HCT116 (cell line): ENCODE measurements at regions not wholly inside any gene's neighbourhood (a gene's known extent, or its start where the extent isn't known, plus 50 kb on each side); places are given as distances from the start of the nearest gene placed in this dataset.

Experiments
- ATAC-seq: fragments of 200-7000 bp; cut with Tn5 transposase; 2 replicates; pipeline ENCODE4 v1.9.1; 2020; ENCODE audit warnings: mild to moderate bottlenecking, moderate library complexity
- BruUV-seq: library from RNA; stranded (reverse); fragments of 400-500 nt; replicated peaks from 2 replicates; lab custom pipeline; 2021; lab: Mats Ljungman, UMichigan
- CTCF ChIA-PET: fragments of 300-600 bp; sonication (Branson Sonifier 250); formaldehyde crosslinking; loops from one replicate; lab custom pipeline; 2021; ENCODE audit warnings: antibody characterized with exemption; lab: Charles Lee
- POLR2A ChIA-PET: fragments of 300-600, 350-600 bp; sonication (Branson Sonifier 250); formaldehyde crosslinking; loops from one replicate; lab custom pipeline; 2021; ENCODE audit warnings: antibody characterized with exemption; lab: Charles Lee
- RAD21 ChIA-PET, 2 experiments: fragments of 300-600 bp; sonication (Branson Sonifier 250); formaldehyde crosslinking; loops; one replicate each; lab custom pipeline; 2023; ENCODE audit warnings: low total read pairs in 2 of 2; ENCODE audit not compliant: uncharacterized antibody in 2 of 2, unreplicated experiment in 2 of 2, low non-redundant PET in 1 of 2; lab: Charles Lee
- DNase-seq: peaks from one replicate; pipeline ENCODE4 v3.0.0-alpha.2; 2010; ENCODE audit warnings: low read depth, low spot score
- H2AFZ ChIP-seq: fragments of 200-600 bp; shearing (Covaris generic), sonication (generic); 2 replicates; pipeline ENCODE4 v1.6.1; 2017; ENCODE audit warnings: low read depth, mixed run types, mixed read lengths, antibody characterized with exemption, low read length; ENCODE audit not compliant: poor library complexity, severe bottlenecking
- H3K27ac ChIP-seq: 2 replicates; pipeline ENCODE4 v1.5.1; 2012; ENCODE audit warnings: low read depth, low read length
- H3K27me3 ChIP-seq: fragments of 200-600 bp; sonication (generic); 2 replicates; pipeline ENCODE4 v1.6.1; 2016; ENCODE audit warnings: mixed run types, low read length, mixed read lengths; ENCODE audit not compliant: insufficient read depth
- H3K36me3 ChIP-seq, 2 experiments: fragments of 200-500 bp in 1 of 2; fragments of 200-600 bp in 1 of 2; sonication (Bioruptor generic) in 1 of 2; sonication (generic) in 1 of 2; 2 replicates each; pipeline versions ENCODE4 v1.5.1 to v1.6.1; 2014 to 2016; ENCODE audit warnings: low read length in 2 of 2, inconsistent platforms in 1 of 2, mixed read lengths in 1 of 2, mixed run types in 1 of 2; ENCODE audit not compliant: insufficient read depth in 2 of 2, control insufficient read depth in 1 of 2
- H3K4me1 ChIP-seq, 2 experiments: fragments of 200-600 bp in 1 of 2; sonication (generic) in 1 of 2; 2 replicates each; pipeline versions ENCODE4 v1.5.1 to v1.6.1; 2012 to 2017; ENCODE audit warnings: low read length in 2 of 2, inconsistent platforms in 1 of 2, mild to moderate bottlenecking in 1 of 2, mixed read lengths in 1 of 2, mixed run types in 1 of 2, moderate library complexity in 1 of 2; ENCODE audit not compliant: insufficient read depth in 2 of 2, control insufficient read depth in 1 of 2
- H3K4me2 ChIP-seq: fragments of 200-600 bp; sonication (generic); 2 replicates; pipeline ENCODE4 v1.6.1; 2017; ENCODE audit warnings: mixed run types, low read length, mixed read lengths
- H3K4me3 ChIP-seq, 2 experiments: fragments of 200-600 bp in 1 of 2; sonication (generic) in 1 of 2; replicated peaks in 1 of 2; 2 replicates each; pipeline ENCODE4 v1.5.1; 2011 to 2016; ENCODE audit warnings: low read length in 2 of 2, control low read depth in 1 of 2, low read depth in 1 of 2, mild to moderate bottlenecking in 1 of 2, mixed read lengths in 1 of 2, mixed run types in 1 of 2
- H3K79me2 ChIP-seq: fragments of 200-600 bp; sonication (generic); 2 replicates; pipeline ENCODE4 v1.6.1; 2017; ENCODE audit warnings: mild to moderate bottlenecking, mixed run types, low read length, moderate library complexity, mixed read lengths; ENCODE audit not compliant: insufficient read depth
- H3K9ac ChIP-seq: fragments of 200-600 bp; sonication (generic); 2 replicates; pipeline ENCODE4 v1.6.1; 2016; ENCODE audit warnings: low read length, mixed read lengths
- H3K9me2 ChIP-seq: fragments of 200-600 bp; sonication (generic), shearing (Covaris generic); 2 replicates; pipeline ENCODE4 v1.6.1; 2017; ENCODE audit warnings: mixed run types, mild to moderate bottlenecking, moderate library complexity; ENCODE audit not compliant: insufficient read depth
- H3K9me3 ChIP-seq, 2 experiments: fragments of 200-500 bp in 1 of 2; fragments of 200-600 bp in 1 of 2; sonication (Bioruptor generic) in 1 of 2; sonication (generic) in 1 of 2; 2 replicates each; pipeline ENCODE4 v1.6.1; 2014 to 2017; ENCODE audit warnings: low read length in 2 of 2, mixed read lengths in 2 of 2, inconsistent platforms in 1 of 2, low read depth in 1 of 2, mild to moderate bottlenecking in 1 of 2, mixed run types in 1 of 2, moderate library complexity in 1 of 2; ENCODE audit not compliant: control insufficient read depth in 1 of 2, insufficient read depth in 1 of 2
- H4K20me1 ChIP-seq: fragments of 200-600 bp; sonication (generic), shearing (Covaris generic); 2 replicates; pipeline ENCODE4 v1.6.1; 2017; ENCODE audit warnings: mixed run types, mild to moderate bottlenecking, moderate library complexity; ENCODE audit not compliant: insufficient read depth
- ATF3 ChIP-seq: IDR thresholded peaks from 2 replicates; pipeline ENCODE4 v1.6.1; 2012
- CBX3 ChIP-seq: IDR thresholded peaks from 2 replicates; pipeline ENCODE4 v1.6.1; 2012; ENCODE audit warnings: low read depth
- ELF1 ChIP-seq: IDR thresholded peaks from 2 replicates; pipeline ENCODE4 v1.6.1; 2012; ENCODE audit warnings: low read depth, borderline replicate concordance
- EZH2phosphoT487 ChIP-seq: fragments of 200-600 bp; IDR thresholded peaks from 2 replicates; pipeline ENCODE4 v1.6.1; 2018; ENCODE audit warnings: antibody characterized with exemption, borderline replicate concordance
- FOSL1 ChIP-seq: IDR thresholded peaks from 2 replicates; pipeline ENCODE4 v1.6.1; 2012; ENCODE audit warnings: low read depth
- JUND ChIP-seq: IDR thresholded peaks from 2 replicates; pipeline ENCODE4 v1.6.1; 2012
- POLR2AphosphoS5 ChIP-seq: IDR thresholded peaks from 2 replicates; pipeline ENCODE4 v1.6.1; 2011; ENCODE audit warnings: mild to moderate bottlenecking, low read depth, low read length, moderate library complexity
- SIN3A ChIP-seq: IDR thresholded peaks from 2 replicates; pipeline ENCODE4 v1.6.1; 2012; ENCODE audit warnings: low read depth
- TCF7L2 ChIP-seq: IDR thresholded peaks from 2 replicates; pipeline ENCODE4 v1.7.0; 2011; ENCODE audit warnings: borderline replicate concordance, inconsistent platforms; ENCODE audit not compliant: insufficient read depth, insufficient read length; ENCODE audit errors: extremely low read depth
- YY1 ChIP-seq: IDR thresholded peaks from 2 replicates; pipeline ENCODE4 v1.6.1; 2011; ENCODE audit warnings: low read length, low read depth, moderate library complexity, mild to moderate bottlenecking; ENCODE audit not compliant: insufficient replicate concordance; ENCODE audit errors: extremely low read depth
- ZFX ChIP-seq: fragments of 450-650 bp; IDR thresholded peaks from 2 replicates; pipeline ENCODE4 v1.6.1; 2017
- ZNF274 ChIP-seq: fragments of 200-500 bp; sonication (Bioruptor generic); IDR thresholded peaks from 2 replicates; pipeline ENCODE4 v1.6.1; 2014; ENCODE audit warnings: mild to moderate bottlenecking, low read depth, low read length, inconsistent platforms
- intact Hi-C: fragments of 100-400 bp; cut with micrococcal nuclease; formaldehyde crosslinking; loops from 2 replicates; pipeline ENCODE4 v1.10.0; 2022
- TF ChIP-seq, protein P1 (sequence below): IDR thresholded peaks from 2 replicates; pipeline ENCODE4 v1.6.1; 2012
- TF ChIP-seq, protein P2 (sequence below): IDR thresholded peaks from 2 replicates; pipeline ENCODE4 v1.6.1; 2011; ENCODE audit warnings: mild to moderate bottlenecking, low read length, moderate library complexity; ENCODE audit not compliant: insufficient replicate concordance; ENCODE audit errors: extremely low read depth

DNA sequence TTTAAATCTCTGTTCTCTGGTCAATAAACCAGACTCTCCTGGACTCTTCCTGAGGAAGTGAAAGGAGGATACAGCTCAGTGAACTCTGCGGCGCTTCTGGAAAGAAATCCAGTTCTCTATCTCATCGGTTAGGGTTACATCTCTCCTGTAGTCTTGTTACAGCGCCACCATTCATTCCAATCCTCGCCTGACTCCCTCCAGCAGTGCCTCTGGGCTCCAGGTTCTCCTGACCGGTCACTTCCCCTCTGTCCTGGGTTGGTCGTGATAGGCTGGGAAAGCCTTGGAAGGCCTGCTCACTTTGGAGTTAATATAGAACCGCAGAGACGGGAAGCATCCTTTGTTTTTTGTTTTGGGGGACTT is 97.0 kb upstream of the STOX2 start:
- Histone ChIP-seq H3K27me3 (no peaks in the 10 kb centered on the region), H3K36me3 (no peaks in the 10 kb centered on the region), H2AFZ (no peak overlapping the region), H3K79me2 (no peaks in the 10 kb centered on the region), H3K9ac (no peak overlapping the region), H4K20me1 (no peaks in the 10 kb centered on the region), H3K4me2 (no peak overlapping the region), H3K4me3 (no peak overlapping the region), H3K9me3 (no peaks in the 10 kb centered on the region), H3K27ac (no peak overlapping the region), H3K9me2 (no peaks in the 10 kb centered on the region), H3K4me1 (no peaks in the 10 kb centered on the region)
- RAD21 ChIA-PET = no interaction called here
- intact Hi-C loops = no loop called here
- no peak for ATAC-seq
- CTCF ChIA-PET = no interaction called here
- BruUV-seq = no TSS peak
- DNase-seq = no peak
- TF ChIP-seq YY1 = no peak
- POLR2A ChIA-PET = no interaction called here

DNA sequence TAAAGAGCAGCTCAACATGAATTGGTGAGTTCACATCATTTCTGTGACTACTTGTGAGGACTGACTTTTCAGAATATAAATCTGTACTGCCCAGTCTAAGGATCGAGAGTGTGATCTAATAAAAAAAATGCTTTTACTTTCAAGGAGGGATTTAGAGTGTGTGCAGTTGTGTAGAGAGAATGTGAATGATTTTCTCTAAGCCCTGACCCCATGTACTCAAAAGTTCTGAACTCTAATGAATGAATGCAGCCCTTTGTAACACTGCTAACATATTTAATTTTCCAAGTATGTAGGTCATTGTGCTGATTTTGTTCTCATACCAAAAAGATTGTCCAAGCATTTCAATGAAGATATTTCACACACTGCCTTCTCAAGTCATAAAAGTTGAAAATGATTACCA is 92.5 kb upstream of the STOX2 start:
- Histone ChIP-seq H3K27ac (no peak overlapping the region), H3K4me2 (no peak overlapping the region), H3K4me3 (no peak overlapping the region), H3K4me1 (no peaks in the 10 kb centered on the region), H3K9me2 (no peaks in the 10 kb centered on the region), H3K36me3 (no peaks in the 10 kb centered on the region), H3K27me3 (no peaks in the 10 kb centered on the region), H3K79me2 (no peaks in the 10 kb centered on the region), H3K9ac (no peak overlapping the region), H4K20me1 (no peaks in the 10 kb centered on the region), H2AFZ (no peak overlapping the region), H3K9me3 (no peaks in the 10 kb centered on the region)
- ATAC-seq (no peak), DNase-seq (no peak)
- TF ChIP-seq ATF3 = no peak
- TF ChIP-seq ELF1 = no peak
- TF ChIP-seq, protein P1, sequence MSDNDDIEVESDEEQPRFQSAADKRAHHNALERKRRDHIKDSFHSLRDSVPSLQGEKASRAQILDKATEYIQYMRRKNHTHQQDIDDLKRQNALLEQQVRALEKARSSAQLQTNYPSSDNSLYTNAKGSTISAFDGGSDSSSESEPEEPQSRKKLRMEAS = no peak
- TF ChIP-seq TCF7L2 = no peak
- no peak for TF ChIP-seq POLR2AphosphoS5
- no peak for TF ChIP-seq ZFX
- no peak for TF ChIP-seq EZH2phosphoT487
- no peak for TF ChIP-seq FOSL1
- TF ChIP-seq YY1 = no peak
- TF ChIP-seq SIN3A = no peak
- TF ChIP-seq JUND = no peak
- TF ChIP-seq CBX3 = no peak
- TF ChIP-seq, protein P2, sequence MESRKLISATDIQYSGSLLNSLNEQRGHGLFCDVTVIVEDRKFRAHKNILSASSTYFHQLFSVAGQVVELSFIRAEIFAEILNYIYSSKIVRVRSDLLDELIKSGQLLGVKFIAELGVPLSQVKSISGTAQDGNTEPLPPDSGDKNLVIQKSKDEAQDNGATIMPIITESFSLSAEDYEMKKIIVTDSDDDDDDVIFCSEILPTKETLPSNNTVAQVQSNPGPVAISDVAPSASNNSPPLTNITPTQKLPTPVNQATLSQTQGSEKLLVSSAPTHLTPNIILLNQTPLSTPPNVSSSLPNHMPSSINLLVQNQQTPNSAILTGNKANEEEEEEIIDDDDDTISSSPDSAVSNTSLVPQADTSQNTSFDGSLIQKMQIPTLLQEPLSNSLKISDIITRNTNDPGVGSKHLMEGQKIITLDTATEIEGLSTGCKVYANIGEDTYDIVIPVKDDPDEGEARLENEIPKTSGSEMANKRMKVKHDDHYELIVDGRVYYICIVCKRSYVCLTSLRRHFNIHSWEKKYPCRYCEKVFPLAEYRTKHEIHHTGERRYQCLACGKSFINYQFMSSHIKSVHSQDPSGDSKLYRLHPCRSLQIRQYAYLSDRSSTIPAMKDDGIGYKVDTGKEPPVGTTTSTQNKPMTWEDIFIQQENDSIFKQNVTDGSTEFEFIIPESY = no peak
- TF ChIP-seq ZNF274 = no peak
- ChIA-PET CTCF (no interaction called here), POLR2A (no interaction called here), RAD21 (no interaction called here)
- intact Hi-C loops = no loop called here
- no TSS peak for BruUV-seq
